Neural progenitor cell (in vitro differentiated cells): ENCODE measurements at regions not wholly inside any gene's neighbourhood (a gene's known extent, or its start where the extent isn't known, plus 50 kb on each side); places are given as distances from the start of the nearest gene placed in this dataset.

Source experiments
- DNase-seq: peaks from one replicate; pipeline ENCODE4 v3.0.0-alpha.2; 2016; ENCODE audit warnings: low spot score
- H2AFZ ChIP-seq: fragments of 200-600 bp; sonication (generic); replicated peaks from 2 replicates; pipeline ENCODE4 v1.6.1; 2016; ENCODE audit warnings: antibody characterized with exemption
- H3F3A ChIP-seq: fragments of 200-600 bp; sonication (generic); 2 replicates; pipeline ENCODE4 v1.6.1; 2016; ENCODE audit warnings: antibody characterized with exemption, low read depth
- H3K27ac ChIP-seq: fragments of 200-600 bp; sonication (generic); 2 replicates; pipeline ENCODE4 v1.5.1; 2016; ENCODE audit warnings: mild to moderate bottlenecking
- H3K27me3 ChIP-seq: fragments of 200-600 bp; sonication (generic); 2 replicates; pipeline ENCODE4 v1.6.1; 2016; ENCODE audit warnings: mild to moderate bottlenecking, moderate library complexity
- H3K36me3 ChIP-seq: fragments of 200-600 bp; sonication (generic); 2 replicates; pipeline ENCODE4 v1.5.1; 2016
- H3K4me1 ChIP-seq: fragments of 200-600 bp; sonication (generic); 2 replicates; pipeline ENCODE4 v1.6.1; 2016; ENCODE audit warnings: mixed run types
- H3K4me2 ChIP-seq: fragments of 200-600 bp; sonication (generic); 2 replicates; pipeline ENCODE4 v1.6.1; 2016
- H3K4me3 ChIP-seq: fragments of 200-600 bp; sonication (generic); 2 replicates; pipeline ENCODE4 v1.5.1; 2016
- H3K79me2 ChIP-seq: fragments of 200-600 bp; sonication (generic); 2 replicates; pipeline ENCODE4 v1.6.1; 2016; ENCODE audit warnings: low read depth
- H3K9ac ChIP-seq: fragments of 200-600 bp; sonication (generic); 2 replicates; pipeline ENCODE4 v1.6.1; 2016
- H3K9me3 ChIP-seq: fragments of 200-600 bp; sonication (generic); 2 replicates; pipeline ENCODE4 v1.5.1; 2016; ENCODE audit warnings: low read depth
- H4K20me1 ChIP-seq: fragments of 200-600 bp; sonication (generic); 2 replicates; pipeline ENCODE4 v1.6.1; 2016; ENCODE audit warnings: low read depth
- H3K27ac Mint-ChIP-seq: 3 replicates; pipeline ENCODE4 v1.8.0; 2021; ENCODE audit warnings: mixed read lengths
- H3K27me3 Mint-ChIP-seq: 2 replicates; pipeline ENCODE4 v1.8.0; 2022; ENCODE audit warnings: low read depth, mild to moderate bottlenecking, inconsistent platforms, moderate library complexity, mixed read lengths; ENCODE audit not compliant: insufficient read depth
- H3K36me3 Mint-ChIP-seq: 3 replicates; pipeline ENCODE4 v1.8.0; 2021; ENCODE audit warnings: mixed read lengths
- H3K4me1 Mint-ChIP-seq: 3 replicates; pipeline ENCODE4 v1.8.0; 2021; ENCODE audit warnings: mixed read lengths
- H3K4me3 Mint-ChIP-seq: 3 replicates; pipeline ENCODE4 v1.8.0; 2021; ENCODE audit warnings: mild to moderate bottlenecking, moderate library complexity, mixed read lengths
- H3K9me3 Mint-ChIP-seq: 3 replicates; pipeline ENCODE4 v1.8.0; 2020; ENCODE audit warnings: mixed read lengths
- CTCF ChIP-seq: fragments of 200-600 bp; sonication (generic); IDR thresholded peaks from 2 replicates; pipeline ENCODE4 v1.5.1; 2017; ENCODE audit warnings: antibody characterized with exemption, mild to moderate bottlenecking
- EZH2 ChIP-seq: fragments of 200-600 bp; sonication (generic); IDR thresholded peaks from 2 replicates; pipeline ENCODE4 v1.6.1; 2017; ENCODE audit warnings: antibody characterized with exemption, mild to moderate bottlenecking, moderate library complexity
- EZH2phosphoT487 ChIP-seq: fragments of 200-600 bp; sonication (generic); IDR thresholded peaks from 2 replicates; pipeline ENCODE4 v1.6.1; 2017; ENCODE audit warnings: antibody characterized with exemption

- Mint-ChIP-seq H3K27me3 (no peaks in the 10 kb centered on the region), H3K4me1 (no peaks in the 10 kb centered on the region), H3K4me3 (no peak overlapping the region), H3K27ac (no peak overlapping the region), H3K9me3 (no peaks in the 10 kb centered on the region), H3K36me3 (no peaks in the 10 kb centered on the region)
- Histone ChIP-seq H3K79me2 (no peaks in the 10 kb centered on the region), H3K9ac (no peak overlapping the region), H3F3A (no peaks in the 10 kb centered on the region), H3K27ac (no peak overlapping the region), H3K4me1 (peaks cover 4% of the 10 kb centered on the region), H3K4me3 (no peak overlapping the region), H3K27me3 (no peaks in the 10 kb centered on the region), H3K36me3 (no peaks in the 10 kb centered on the region), H2AFZ (peak overlapping the region; percentile 87), H4K20me1 (no peaks in the 10 kb centered on the region), H3K9me3 (no peaks in the 10 kb centered on the region), H3K4me2 (no peak overlapping the region)
- TF ChIP-seq EZH2phosphoT487 (no peak), EZH2 (no peak), CTCF (no peak)
- peak; percentile 5 for DNase-seq
Measured at GRCh38 chr10:36373424-36374096, 731.5 kb upstream of the FZD8 start.

GRCh38 chr10:36367362-36367761 lies 725.3 kb upstream of the FZD8 start:
- Histone ChIP-seq H3K4me2 (no peak overlapping the region), H4K20me1 (no peaks in the 10 kb centered on the region), H3K36me3 (no peaks in the 10 kb centered on the region), H3K9ac (no peak overlapping the region), H3K27ac (no peak overlapping the region), H3F3A (no peaks in the 10 kb centered on the region), H2AFZ (no peak overlapping the region), H3K79me2 (no peaks in the 10 kb centered on the region), H3K9me3 (no peaks in the 10 kb centered on the region), H3K4me1 (no peaks in the 10 kb centered on the region), H3K27me3 (no peaks in the 10 kb centered on the region), H3K4me3 (no peak overlapping the region)
- Mint-ChIP-seq H3K4me3 (no peak overlapping the region), H3K4me1 (peaks cover 4% of the 10 kb centered on the region), H3K9me3 (no peaks in the 10 kb centered on the region), H3K36me3 (no peaks in the 10 kb centered on the region), H3K27ac (no peak overlapping the region), H3K27me3 (peaks cover 2% of the 10 kb centered on the region)
- no peak for TF ChIP-seq CTCF
- no peak for TF ChIP-seq EZH2
- DNase-seq: no peak

- no peak overlapping the region for H3K27ac Mint-ChIP-seq
Measured at GRCh38 chr10:36366843-36367242, 724.7 kb upstream of the FZD8 start.

More at GRCh38 chr10:36366843-36367242, 724.7 kb upstream of the FZD8 start:
- no peaks in the 10 kb centered on the region for H4K20me1 ChIP-seq
- H3F3A ChIP-seq: no peaks in the 10 kb centered on the region
- Mint-ChIP-seq H3K36me3 (no peaks in the 10 kb centered on the region), H3K4me3 (no peak overlapping the region), H3K4me1 (peaks cover 4% of the 10 kb centered on the region), H3K9me3 (no peaks in the 10 kb centered on the region), H3K27me3 (peaks cover 2% of the 10 kb centered on the region)
- no peak overlapping the region for H3K4me3 ChIP-seq
- H3K9ac ChIP-seq: no peak overlapping the region
- H3K4me2 ChIP-seq: no peak overlapping the region
- no peaks in the 10 kb centered on the region for H3K9me3 ChIP-seq
- no peaks in the 10 kb centered on the region for H3K27me3 ChIP-seq
- no peaks in the 10 kb centered on the region for H3K36me3 ChIP-seq
- H3K27ac ChIP-seq: no peak overlapping the region
- TF ChIP-seq EZH2phosphoT487: no peak
- no peak for TF ChIP-seq CTCF
- no peak for TF ChIP-seq EZH2
- no peak for DNase-seq
- H3K4me1 ChIP-seq: no peaks in the 10 kb centered on the region
- H3K79me2 ChIP-seq: no peaks in the 10 kb centered on the region
- no peak overlapping the region for H2AFZ ChIP-seq
